Vagina (tissue), 2 donors: ENCODE measurements at regions not wholly inside any gene's neighbourhood (a gene's known extent, or its start where the extent isn't known, plus 50 kb on each side); places are given as distances from the start of the nearest gene placed in this dataset.

Experiments used
- DNase-seq, 2 donors: peaks; one replicate each; pipeline ENCODE4 v3.0.0-alpha.2; 2017; ENCODE audit errors: extremely low spot score in 2 of 2
- H3K27ac ChIP-seq: fragments of 200-600 bp; sonication (generic); one replicate; pipeline ENCODE4 v1.5.1; 2019
- H3K27me3 ChIP-seq: fragments of 200-600 bp; sonication (generic); one replicate; pipeline ENCODE4 v1.5.1; 2019
- H3K36me3 ChIP-seq, 2 donors: fragments of 200-600 bp; sonication (generic); one replicate each; pipeline ENCODE4 v1.5.1; 2017 to 2019
- H3K4me1 ChIP-seq: fragments of 200-600 bp; sonication (generic); one replicate; pipeline ENCODE4 v1.5.1; 2019
- H3K4me3 ChIP-seq, 2 donors: fragments of 200-600 bp; sonication (generic); 1 replicate in 1 of 2; 2 replicates in 1 of 2; pipeline ENCODE4 v1.5.1; 2016 to 2019
- H3K9me3 ChIP-seq: fragments of 200-600 bp; sonication (generic); one replicate; pipeline ENCODE4 v1.5.1; 2019
- POLR2A ChIP-seq, 2 donors: fragments of 450-650 bp; IDR thresholded peaks; one replicate each; pipeline ENCODE4 v1.6.1; 2017; ENCODE audit warnings: antibody characterized with exemption in 2 of 2, mild to moderate bottlenecking in 2 of 2, moderate library complexity in 2 of 2
- POLR2AphosphoS5 ChIP-seq, 2 donors: sonication (generic); formaldehyde crosslinking; IDR thresholded peaks; one replicate each; pipeline ENCODE4 v1.9.0; 2017; ENCODE audit warnings: antibody characterized with exemption in 2 of 2, mild to moderate bottlenecking in 2 of 2, low read depth in 1 of 2; ENCODE audit not compliant: insufficient read depth in 1 of 2
- intact Hi-C: fragments of 100-400 bp; cut with DNase I; formaldehyde crosslinking; loops from one replicate; pipeline ENCODE4 v1.15.1; 2023
- TF ChIP-seq, protein P1 (sequence below), 3 experiments: fragments of 450-650 bp in 2 of 3; fragments of 200-600 bp in 1 of 3; sonication (generic) in 1 of 3; IDR thresholded peaks; one replicate each; pipeline ENCODE4 v1.5.1; 2017 to 2019; ENCODE audit warnings: antibody characterized with exemption in 3 of 3, mild to moderate bottlenecking in 2 of 3, moderate library complexity in 2 of 3

DNA sequence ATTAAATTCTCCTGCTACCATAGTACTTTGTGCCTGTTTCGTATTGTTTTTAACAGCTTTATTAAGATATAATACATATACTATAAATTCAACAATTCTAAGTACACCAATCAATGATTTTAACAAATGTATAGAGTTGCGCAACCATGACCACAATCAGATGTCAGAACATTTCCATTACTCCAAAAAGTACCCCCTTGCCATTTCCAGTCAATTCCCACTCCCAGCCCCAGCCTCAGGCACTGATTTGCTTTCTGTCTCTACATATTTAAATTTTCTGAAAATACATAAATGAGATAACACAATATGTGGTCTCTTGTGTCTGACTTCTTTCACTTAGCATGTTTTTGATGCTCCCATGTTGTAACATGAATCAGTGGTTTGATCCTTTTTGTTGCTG lies 193.9 kb downstream of the FIGN start:
- intact Hi-C loops, result no loop called here

GRCh38 chr2:163541495-163541894 lies 194.3 kb downstream of the FIGN start:
- no peak for TF ChIP-seq POLR2A (IDR thresholded peaks at IDR 0.05)
- no peak for TF ChIP-seq POLR2AphosphoS5 (IDR thresholded peaks at IDR 0.05; ENCODE audit: insufficient read depth in 1 of 2, low read depth in 1 of 2)
- TF ChIP-seq, protein P1, sequence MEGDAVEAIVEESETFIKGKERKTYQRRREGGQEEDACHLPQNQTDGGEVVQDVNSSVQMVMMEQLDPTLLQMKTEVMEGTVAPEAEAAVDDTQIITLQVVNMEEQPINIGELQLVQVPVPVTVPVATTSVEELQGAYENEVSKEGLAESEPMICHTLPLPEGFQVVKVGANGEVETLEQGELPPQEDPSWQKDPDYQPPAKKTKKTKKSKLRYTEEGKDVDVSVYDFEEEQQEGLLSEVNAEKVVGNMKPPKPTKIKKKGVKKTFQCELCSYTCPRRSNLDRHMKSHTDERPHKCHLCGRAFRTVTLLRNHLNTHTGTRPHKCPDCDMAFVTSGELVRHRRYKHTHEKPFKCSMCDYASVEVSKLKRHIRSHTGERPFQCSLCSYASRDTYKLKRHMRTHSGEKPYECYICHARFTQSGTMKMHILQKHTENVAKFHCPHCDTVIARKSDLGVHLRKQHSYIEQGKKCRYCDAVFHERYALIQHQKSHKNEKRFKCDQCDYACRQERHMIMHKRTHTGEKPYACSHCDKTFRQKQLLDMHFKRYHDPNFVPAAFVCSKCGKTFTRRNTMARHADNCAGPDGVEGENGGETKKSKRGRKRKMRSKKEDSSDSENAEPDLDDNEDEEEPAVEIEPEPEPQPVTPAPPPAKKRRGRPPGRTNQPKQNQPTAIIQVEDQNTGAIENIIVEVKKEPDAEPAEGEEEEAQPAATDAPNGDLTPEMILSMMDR (IDR thresholded peaks at IDR 0.05), result no peak
- H3K4me1 ChIP-seq, result no peaks in the 10 kb centered on the region
- no peaks in the 10 kb centered on the region for H3K27me3 ChIP-seq
- no peaks in the 10 kb centered on the region for H3K36me3 ChIP-seq
- DNase-seq, result no peak
- no peak overlapping the region for H3K4me3 ChIP-seq
- H3K9me3 ChIP-seq, result no peaks in the 10 kb centered on the region
- intact Hi-C loops, result no loop called here
- no peak overlapping the region for H3K27ac ChIP-seq

More for the DNA sequence above, 193.9 kb downstream of the FIGN start:
- Histone ChIP-seq H3K9me3 (no peaks in the 10 kb centered on the region), H3K4me3 (no peak overlapping the region), H3K27me3 (no peaks in the 10 kb centered on the region), H3K27ac (no peak overlapping the region), H3K36me3 (no peaks in the 10 kb centered on the region), H3K4me1 (no peaks in the 10 kb centered on the region)
- no peak for DNase-seq
- no peak for TF ChIP-seq POLR2AphosphoS5 (IDR thresholded peaks at IDR 0.05; ENCODE audit: insufficient read depth in 1 of 2, low read depth in 1 of 2)

- TF ChIP-seq, protein P1 (IDR thresholded peaks at IDR 0.05), result no peak
- no peak for TF ChIP-seq POLR2AphosphoS5 (IDR thresholded peaks at IDR 0.05; ENCODE audit: insufficient read depth in 1 of 2, low read depth in 1 of 2)
- TF ChIP-seq POLR2A (IDR thresholded peaks at IDR 0.05), result no peak
- Histone ChIP-seq H3K9me3 (no peaks in the 10 kb centered on the region), H3K27me3 (no peaks in the 10 kb centered on the region), H3K27ac (no peak overlapping the region), H3K4me1 (no peaks in the 10 kb centered on the region), H3K36me3 (no peaks in the 10 kb centered on the region), H3K4me3 (no peak overlapping the region)
- DNase-seq, result no peak
- intact Hi-C loops, result no loop called here
Observed at GRCh38 chr2:163528640-163529217, 207.1 kb downstream of the FIGN start.

DNA sequence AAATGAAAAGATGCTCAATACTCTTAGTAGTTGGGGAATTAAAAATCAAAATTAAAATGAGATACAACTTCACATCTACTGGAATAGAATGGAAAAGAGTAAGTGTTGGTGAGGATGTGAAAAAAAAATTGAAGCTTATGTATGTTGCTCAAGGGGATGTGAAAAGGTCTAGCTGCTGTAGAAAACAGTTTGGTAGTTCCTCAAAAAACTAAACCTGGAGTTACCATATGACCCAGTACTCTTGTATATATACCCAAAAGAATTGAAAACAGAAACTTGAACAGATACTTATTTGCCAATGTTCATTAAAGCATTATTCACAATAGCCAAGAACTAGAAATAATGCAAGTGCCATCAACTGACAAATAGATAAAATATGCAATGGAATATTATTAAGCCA lies 208.4 kb downstream of the FIGN start:
- no peak for DNase-seq
- intact Hi-C loops, result no loop called here
- Histone ChIP-seq H3K9me3 (no peaks in the 10 kb centered on the region), H3K27me3 (no peaks in the 10 kb centered on the region), H3K4me3 (no peak overlapping the region), H3K4me1 (no peaks in the 10 kb centered on the region), H3K36me3 (no peaks in the 10 kb centered on the region), H3K27ac (no peak overlapping the region)
- TF ChIP-seq, protein P1 (IDR thresholded peaks at IDR 0.05), result no peak
- TF ChIP-seq POLR2A (IDR thresholded peaks at IDR 0.05) (no peak), POLR2AphosphoS5 (IDR thresholded peaks at IDR 0.05; ENCODE audit: insufficient read depth in 1 of 2, low read depth in 1 of 2) (no peak)

- no peaks in the 10 kb centered on the region for H3K9me3 ChIP-seq
- H3K27ac ChIP-seq, result no peak overlapping the region
- H3K4me3 ChIP-seq, result no peak overlapping the region
- no peak for DNase-seq
- TF ChIP-seq POLR2AphosphoS5 (IDR thresholded peaks at IDR 0.05; ENCODE audit: insufficient read depth in 1 of 2, low read depth in 1 of 2), result no peak
- TF ChIP-seq POLR2A (IDR thresholded peaks at IDR 0.05), result no peak
- TF ChIP-seq, protein P1 (IDR thresholded peaks at IDR 0.05), result no peak
- intact Hi-C loops, result no loop called here
- H3K27me3 ChIP-seq, result no peaks in the 10 kb centered on the region
- H3K36me3 ChIP-seq, result no peaks in the 10 kb centered on the region
- no peaks in the 10 kb centered on the region for H3K4me1 ChIP-seq
Observed at GRCh38 chr2:163518762-163519161, 217.0 kb downstream of the FIGN start.
